ENCODE measurements at regions not wholly inside any gene's neighbourhood (a gene's known extent, or its start where the extent isn't known, plus 50 kb on each side); places are given as distances from the start of the nearest gene placed in this dataset.
"Not testable (repeated sequence)": the region's sequence is repeated elsewhere in the genome, so short reads cannot be mapped to it uniquely, and the experiment has no call there.

- DNase-seq = no peak
These were observed 96.1 kb downstream of the TEX35 start for GRCh38 chr1:178609015-178609414.

GRCh38 chr1:178610690-178611410, 97.9 kb downstream of the TEX35 start:
- not testable (repeated sequence) for DNase-seq

- no peak for DNase-seq
These were observed 99.4 kb downstream of the TEX35 start for GRCh38 chr1:178612261-178612660.

- DNase-seq = no peak
These were observed 100.5 kb downstream of the TEX35 start for GRCh38 chr1:178613271-178613945.

GRCh38 chr1:178614286-178614685, 101.4 kb downstream of the TEX35 start:
- DNase-seq = no peak

- no peak for DNase-seq
These were observed 105.8 kb upstream of the RALGPS2 start for GRCh38 chr1:178619042-178619927.

- DNase-seq = no peak
These were observed 104.2 kb upstream of the RALGPS2 start for GRCh38 chr1:178620584-178621475.

- DNase-seq = no peak
These were observed 103.2 kb upstream of the RALGPS2 start for GRCh38 chr1:178621822-178622221.

GRCh38 chr1:178625695-178626094, 99.3 kb upstream of the RALGPS2 start:
- no peak for DNase-seq

- DNase-seq = no peak
These were observed 98.0 kb upstream of the RALGPS2 start for GRCh38 chr1:178627037-178627436.

- DNase-seq = no peak
These were observed 96.3 kb upstream of the RALGPS2 start for GRCh38 chr1:178628637-178629251.

GRCh38 chr1:178629252-178630154, 95.5 kb upstream of the RALGPS2 start:
- DNase-seq = no peak

- DNase-seq = no peak
These were observed 94.6 kb upstream of the RALGPS2 start for GRCh38 chr1:178630417-178630816.

- DNase-seq = no peak
These were observed 92.4 kb upstream of the RALGPS2 start for GRCh38 chr1:178632653-178633052.

- no peak for DNase-seq
These were observed 92.0 kb upstream of the RALGPS2 start for GRCh38 chr1:178633056-178633455.

GRCh38 chr1:178634445-178634844, 90.6 kb upstream of the RALGPS2 start:
- no peak for DNase-seq

- DNase-seq = no peak
These were observed 87.2 kb upstream of the RALGPS2 start for GRCh38 chr1:178637841-178638240.

- no peak for DNase-seq
These were observed 85.7 kb upstream of the RALGPS2 start for GRCh38 chr1:178639326-178639725.

- DNase-seq = no peak
These were observed 82.8 kb upstream of the RALGPS2 start for GRCh38 chr1:178642282-178642681.

- DNase-seq = no peak
These were observed 81.7 kb upstream of the RALGPS2 start for GRCh38 chr1:178643349-178643748.

GRCh38 chr1:178643831-178644230, 81.2 kb upstream of the RALGPS2 start:
- no peak for DNase-seq

Measured in activated CD4-positive, alpha-beta T cell treated with anti-CD3 and anti-CD28 coated beads, Interleukin-2, amount 50 U/mL, for 16 hours (primary cell).